BJ (cell line): ENCODE measurements at regions not wholly inside any gene's neighbourhood (a gene's known extent, or its start where the extent isn't known, plus 50 kb on each side); places are given as distances from the start of the nearest gene placed in this dataset.
A peak's percentile ranks its signal among the peaks of the same experiment; 100 is the strongest.

Source experiments
- CTCF ChIA-PET: fragments of 350-600 bp; formaldehyde crosslinking; extraction: SDS; loops from one replicate; lab custom pipeline; 2021; ENCODE audit warnings: antibody characterized with exemption, inconsistent platforms; lab: Yijun Ruan, JAX
- POLR2A ChIA-PET: fragments of 300-600 bp; sonication (Branson Sonifier 250); formaldehyde crosslinking; extraction: SDS; loops from one replicate; lab custom pipeline; 2021; ENCODE audit warnings: antibody characterized with exemption; lab: Charles Lee
- DNase-seq: peaks from one replicate; pipeline ENCODE4 v3.0.0-alpha.2; 2011; ENCODE audit warnings: low read depth
- H3K27me3 ChIP-seq: 2 replicates; pipeline ENCODE4 v1.6.0; 2011; ENCODE audit warnings: low read length; ENCODE audit not compliant: control insufficient read depth, insufficient read depth
- H3K36me3 ChIP-seq: 2 replicates; pipeline ENCODE4 v1.5.1; 2011; ENCODE audit warnings: low read length; ENCODE audit not compliant: control insufficient read depth, insufficient read depth
- H3K4me3 ChIP-seq: 2 replicates; pipeline ENCODE4 v1.5.1; 2011; ENCODE audit warnings: low read depth, mild to moderate bottlenecking, control low read depth, low read length
- TF ChIP-seq, protein P1 (sequence below): IDR thresholded peaks from 2 replicates; pipeline ENCODE4 v1.5.1; 2011; ENCODE audit warnings: low read depth, mild to moderate bottlenecking, control low read depth, inconsistent platforms, low read length, moderate library complexity; ENCODE audit not compliant: insufficient read depth

DNA sequence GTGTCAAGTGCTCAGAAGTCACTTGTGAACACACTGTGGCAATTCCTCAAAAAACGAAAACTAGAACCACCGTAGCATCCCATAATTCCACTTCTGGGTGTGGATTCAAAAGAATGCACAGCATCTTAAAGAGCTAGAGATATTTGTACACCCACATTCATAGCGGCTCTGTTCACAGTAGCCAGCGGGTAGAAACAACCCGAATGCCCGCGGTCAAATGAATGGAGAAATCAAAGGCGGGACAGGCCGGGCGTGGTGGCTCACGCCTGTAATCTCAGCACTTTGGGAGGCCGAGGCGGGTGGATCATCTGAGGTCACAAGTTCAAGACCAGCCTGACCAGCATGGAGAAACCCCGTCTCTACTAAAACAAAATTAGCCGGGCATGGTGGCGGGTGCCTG, 337.5 kb downstream of the SEC14L1 start:
- CTCF ChIA-PET: interaction anchor here (0.9 to 5.6 kb wide), 5 partner anchors 46 to 147 kb away, joined by 3 to 27 read pairs (median 4); no protein-coding TSS in a partner anchor
- POLR2A ChIA-PET: no interaction called here
- no peaks in the 10 kb centered on the region for H3K27me3 ChIP-seq
- no peak overlapping the region for H3K4me3 ChIP-seq
- TF ChIP-seq, protein P1, sequence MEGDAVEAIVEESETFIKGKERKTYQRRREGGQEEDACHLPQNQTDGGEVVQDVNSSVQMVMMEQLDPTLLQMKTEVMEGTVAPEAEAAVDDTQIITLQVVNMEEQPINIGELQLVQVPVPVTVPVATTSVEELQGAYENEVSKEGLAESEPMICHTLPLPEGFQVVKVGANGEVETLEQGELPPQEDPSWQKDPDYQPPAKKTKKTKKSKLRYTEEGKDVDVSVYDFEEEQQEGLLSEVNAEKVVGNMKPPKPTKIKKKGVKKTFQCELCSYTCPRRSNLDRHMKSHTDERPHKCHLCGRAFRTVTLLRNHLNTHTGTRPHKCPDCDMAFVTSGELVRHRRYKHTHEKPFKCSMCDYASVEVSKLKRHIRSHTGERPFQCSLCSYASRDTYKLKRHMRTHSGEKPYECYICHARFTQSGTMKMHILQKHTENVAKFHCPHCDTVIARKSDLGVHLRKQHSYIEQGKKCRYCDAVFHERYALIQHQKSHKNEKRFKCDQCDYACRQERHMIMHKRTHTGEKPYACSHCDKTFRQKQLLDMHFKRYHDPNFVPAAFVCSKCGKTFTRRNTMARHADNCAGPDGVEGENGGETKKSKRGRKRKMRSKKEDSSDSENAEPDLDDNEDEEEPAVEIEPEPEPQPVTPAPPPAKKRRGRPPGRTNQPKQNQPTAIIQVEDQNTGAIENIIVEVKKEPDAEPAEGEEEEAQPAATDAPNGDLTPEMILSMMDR: no peak
- no peak for DNase-seq
- H3K36me3 ChIP-seq: peaks cover 9% of the 10 kb centered on the region

DNA sequence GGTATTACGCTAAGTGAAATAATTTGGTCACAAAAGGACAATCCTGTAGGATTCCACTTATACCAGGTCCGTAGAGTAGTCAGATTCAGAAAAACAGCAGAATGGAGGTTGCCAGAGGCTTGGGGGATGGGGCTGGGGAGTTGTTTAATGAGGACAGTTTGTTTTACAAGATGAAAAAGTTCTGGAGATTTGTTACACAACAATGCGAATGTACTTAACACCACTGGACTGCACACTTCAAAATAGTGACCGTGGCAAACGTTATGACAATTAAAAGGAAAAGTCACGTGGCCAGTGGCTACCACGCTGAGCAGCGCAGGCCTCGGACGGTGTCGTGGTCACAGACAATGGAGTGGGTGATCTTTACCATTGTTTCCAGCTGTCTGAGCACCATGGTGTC, 338.1 kb downstream of the SEC14L1 start:
- CTCF ChIA-PET: interaction anchor here (1.8 to 5.6 kb wide), 2 partner anchors 49 to 148 kb away, joined by 8 to 27 read pairs; no protein-coding TSS in a partner anchor
- TF ChIP-seq, protein P1: no peak
- Histone ChIP-seq H3K27me3 (no peaks in the 10 kb centered on the region), H3K36me3 (peaks cover 15% of the 10 kb centered on the region), H3K4me3 (no peak overlapping the region)
- no peak for DNase-seq
- POLR2A ChIA-PET: no interaction called here

DNA sequence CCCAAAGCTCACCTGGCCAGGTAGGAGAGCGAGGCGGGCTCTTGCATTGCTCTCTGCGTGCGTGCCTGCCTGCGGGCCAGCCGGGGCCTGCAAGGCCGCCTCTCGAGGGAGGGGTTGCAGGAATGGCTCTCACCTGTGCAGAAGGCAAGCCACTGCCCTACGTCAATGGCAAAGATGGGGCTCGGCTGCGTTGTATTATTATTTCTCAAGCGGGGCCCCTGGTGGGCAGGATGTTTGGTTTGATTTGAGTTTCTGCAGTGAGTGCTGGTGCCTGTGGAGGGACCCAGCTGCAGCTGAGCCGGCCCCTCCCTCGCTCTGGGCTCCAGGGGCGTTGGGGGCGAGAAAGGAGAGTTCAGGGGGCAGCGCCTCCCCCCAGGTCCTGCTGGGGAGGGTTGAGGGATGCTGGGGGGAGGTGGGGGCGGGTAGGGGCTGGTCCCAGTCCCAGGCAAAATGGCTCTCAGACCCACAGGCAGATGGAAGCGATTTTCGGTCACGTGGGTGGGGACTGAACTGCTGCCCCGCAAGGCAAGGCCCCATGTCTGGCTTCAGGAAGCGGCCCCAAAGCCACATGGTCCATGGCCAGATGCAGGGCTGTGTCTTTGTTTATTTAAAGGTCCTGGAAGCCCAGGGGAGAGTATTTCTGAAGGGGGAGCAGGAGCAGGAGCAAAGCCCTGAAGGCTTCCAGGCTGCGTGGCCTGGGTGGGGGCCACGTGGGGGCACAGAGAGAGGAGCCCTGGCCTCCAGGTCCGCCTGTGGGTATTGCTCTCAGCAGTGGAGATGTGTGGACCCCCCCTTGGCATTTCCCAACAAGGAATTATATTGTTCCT, 338.8 kb downstream of the SEC14L1 start:
- Histone ChIP-seq H3K36me3 (peaks cover 18% of the 10 kb centered on the region), H3K4me3 (no peak overlapping the region), H3K27me3 (no peaks in the 10 kb centered on the region)
- ChIA-PET POLR2A (no interaction called here), CTCF (interaction anchor here (5.6 kb wide), 1 partner anchor 49 kb away, joined by 27 read pairs; no protein-coding TSS in a partner anchor)
- TF ChIP-seq, protein P1: no peak
- no peak for DNase-seq

DNA sequence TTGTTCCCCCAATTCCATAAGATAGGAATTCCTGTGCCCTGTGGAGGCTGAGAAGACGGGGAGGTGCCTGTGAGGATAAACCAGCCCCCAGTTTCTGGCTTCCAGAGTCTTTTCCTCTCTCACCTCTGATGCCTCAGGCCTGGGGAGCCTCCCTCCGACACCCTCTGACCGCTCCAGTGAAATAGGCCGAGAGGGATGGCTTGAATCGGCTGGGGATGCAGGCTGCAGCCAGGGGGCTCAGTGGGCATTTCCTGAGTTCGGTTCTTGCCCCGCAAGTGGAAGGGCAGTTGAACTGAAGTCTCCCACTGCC, 339.4 kb downstream of the SEC14L1 start:
- ChIA-PET POLR2A (no interaction called here), CTCF (interaction anchor here (1.7 kb wide), 1 partner anchor 14 kb away, joined by 6 read pairs; no protein-coding TSS in a partner anchor)
- Histone ChIP-seq H3K4me3 (no peak overlapping the region), H3K27me3 (no peaks in the 10 kb centered on the region), H3K36me3 (peaks cover 18% of the 10 kb centered on the region)
- no peak for DNase-seq
- TF ChIP-seq, protein P1: peak; percentile 14; the same call in 1 of the 2 replicates

DNA sequence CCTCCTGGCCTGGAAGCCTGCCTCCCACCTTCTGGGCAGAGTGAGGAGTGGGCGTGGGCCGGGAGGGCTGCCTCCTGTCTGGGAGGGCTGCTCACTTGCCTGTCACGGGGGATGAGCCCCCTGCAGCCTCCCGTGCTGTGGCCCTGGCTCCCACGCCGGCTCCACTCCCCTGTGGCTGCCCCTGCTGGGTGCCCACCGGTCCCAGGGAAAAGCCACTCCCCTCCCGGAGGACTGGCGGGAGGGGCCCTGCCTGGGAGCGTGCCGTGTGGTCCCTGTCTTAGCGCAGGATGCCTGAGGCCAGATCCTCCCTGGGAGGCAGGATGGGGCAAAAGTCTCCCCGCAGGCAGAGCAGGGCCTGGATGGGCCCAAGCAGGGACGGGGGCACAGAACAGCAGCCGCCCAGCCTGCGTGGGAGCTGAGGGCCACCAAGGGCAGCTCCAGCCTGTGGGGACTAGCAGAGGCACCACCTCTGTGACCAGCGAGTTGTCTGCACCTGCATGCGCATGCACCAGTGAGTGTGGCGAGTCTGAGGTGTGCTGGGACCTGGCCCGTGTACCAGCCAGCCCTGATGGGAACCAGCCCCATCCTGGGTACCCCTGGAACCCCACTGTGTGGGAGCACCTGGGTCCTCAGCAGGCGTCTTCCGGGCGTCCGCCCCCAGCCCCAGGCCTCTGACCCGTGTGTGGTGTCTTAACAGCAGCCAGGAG, 339.9 kb downstream of the SEC14L1 start:
- ChIA-PET CTCF (interaction anchor here (1.0 to 1.7 kb wide), 4 partner anchors 12 to 149 kb away, joined by 3 to 6 read pairs (median 4); no protein-coding TSS in a partner anchor), POLR2A (no interaction called here)
- peaks cover 18% of the 10 kb centered on the region for H3K36me3 ChIP-seq
- H3K4me3 ChIP-seq: no peak overlapping the region
- no peak for DNase-seq
- H3K27me3 ChIP-seq: no peaks in the 10 kb centered on the region
- TF ChIP-seq, protein P1: no peak
